ENCODE measurements at regions not wholly inside any gene's neighbourhood (a gene's known extent, or its start where the extent isn't known, plus 50 kb on each side); places are given as distances from the start of the nearest gene placed in this dataset.

DNA sequence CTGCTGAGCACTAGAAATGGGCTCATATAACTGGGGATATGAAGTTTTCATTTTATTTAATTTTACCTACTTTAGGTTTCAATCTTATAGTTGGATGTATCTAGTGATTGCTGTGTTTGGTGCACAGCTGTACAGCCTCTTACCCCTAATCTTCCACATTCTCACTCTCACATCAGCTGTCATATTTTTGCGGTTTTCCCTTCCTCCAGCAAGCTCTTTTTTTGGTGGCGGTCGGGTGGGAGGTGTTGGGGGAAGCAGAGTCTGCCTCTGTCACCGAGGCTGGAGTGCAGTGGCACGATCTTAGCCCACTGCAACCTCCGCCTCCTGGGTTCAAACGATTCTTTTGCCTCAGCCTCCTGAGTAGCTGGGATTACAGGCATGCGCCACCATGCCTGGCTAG lies 445.1 kb upstream of the ISX start:
- H3K9ac ChIP-seq (replicated peaks; ENCODE audit: extremely low read depth, insufficient read depth, low read length) = no peak overlapping the region
- H3K4me1 ChIP-seq (ENCODE audit: control insufficient read depth, extremely low read depth, insufficient read depth, low read length) = no peaks in the 10 kb centered on the region
- H3K36me3 ChIP-seq (ENCODE audit: control insufficient read depth in 2 of 2, extremely low read depth in 1 of 2, insufficient read depth in 2 of 2, low read length in 2 of 2) = no peaks in the 10 kb centered on the region
- peaks cover 8% of the 10 kb centered on the region for H3K9me3 ChIP-seq (replicated peaks; ENCODE audit: control insufficient read depth, insufficient read depth, low read length)
- BruUV-seq (replicated peaks) = no TSS peak
- H3K27ac ChIP-seq (ENCODE audit: insufficient read depth, low read depth, low read length) = no peak overlapping the region
- FAIRE-seq (no peak), DNase-seq (ENCODE audit: low read depth, low spot score) (no peak)
- no peaks in the 10 kb centered on the region for H4K20me1 ChIP-seq (replicated peaks; ENCODE audit: control insufficient read depth, extremely low read depth, insufficient read depth, low read length)
- H3K4me3 ChIP-seq (replicated peaks in 1 of 3; ENCODE audit: insufficient read depth in 1 of 3, low read depth in 1 of 3, low read length in 3 of 3) = no peak overlapping the region
- CTCF ChIA-PET = no interaction called here
- dilution Hi-C loops (cut with MboI; ENCODE audit: extremely low pct_ligation_motif_present, low sequenced_read_pairs) (no loop called here), intact Hi-C loops (cut with micrococcal nuclease) (no loop called here)
- POLR2A ChIA-PET = no interaction called here
- TF ChIP-seq FOS (IDR thresholded peaks at IDR 0.05; ENCODE audit: borderline replicate concordance, insufficient read depth, low read length) (no peak), POLR2AphosphoS5 (IDR thresholded peaks at IDR 0.05; ENCODE audit: insufficient read depth, low read depth, low read length) (no peak), EZH2 (IDR thresholded peaks at IDR 0.05; ENCODE audit: borderline replicate concordance, low read depth, low read length, severe bottlenecking) (no peak), POLR2A (IDR thresholded peaks at IDR 0.05; ENCODE audit: low read depth, low read length) (no peak), JUN (IDR thresholded peaks at IDR 0.05; ENCODE audit: borderline replicate concordance, insufficient read depth, insufficient read length, low read depth) (no peak), MYC (IDR thresholded peaks at IDR 0.05; ENCODE audit: low read depth, low read length) (no peak), GATA2 (IDR thresholded peaks at IDR 0.05; ENCODE audit: insufficient read depth, insufficient read length, low read depth, low read length) (no peak)
- TF ChIP-seq, protein P1, sequence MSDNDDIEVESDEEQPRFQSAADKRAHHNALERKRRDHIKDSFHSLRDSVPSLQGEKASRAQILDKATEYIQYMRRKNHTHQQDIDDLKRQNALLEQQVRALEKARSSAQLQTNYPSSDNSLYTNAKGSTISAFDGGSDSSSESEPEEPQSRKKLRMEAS (IDR thresholded peaks at IDR 0.05; ENCODE audit: insufficient read depth, insufficient read length) = no peak
- TF ChIP-seq, protein P2, sequence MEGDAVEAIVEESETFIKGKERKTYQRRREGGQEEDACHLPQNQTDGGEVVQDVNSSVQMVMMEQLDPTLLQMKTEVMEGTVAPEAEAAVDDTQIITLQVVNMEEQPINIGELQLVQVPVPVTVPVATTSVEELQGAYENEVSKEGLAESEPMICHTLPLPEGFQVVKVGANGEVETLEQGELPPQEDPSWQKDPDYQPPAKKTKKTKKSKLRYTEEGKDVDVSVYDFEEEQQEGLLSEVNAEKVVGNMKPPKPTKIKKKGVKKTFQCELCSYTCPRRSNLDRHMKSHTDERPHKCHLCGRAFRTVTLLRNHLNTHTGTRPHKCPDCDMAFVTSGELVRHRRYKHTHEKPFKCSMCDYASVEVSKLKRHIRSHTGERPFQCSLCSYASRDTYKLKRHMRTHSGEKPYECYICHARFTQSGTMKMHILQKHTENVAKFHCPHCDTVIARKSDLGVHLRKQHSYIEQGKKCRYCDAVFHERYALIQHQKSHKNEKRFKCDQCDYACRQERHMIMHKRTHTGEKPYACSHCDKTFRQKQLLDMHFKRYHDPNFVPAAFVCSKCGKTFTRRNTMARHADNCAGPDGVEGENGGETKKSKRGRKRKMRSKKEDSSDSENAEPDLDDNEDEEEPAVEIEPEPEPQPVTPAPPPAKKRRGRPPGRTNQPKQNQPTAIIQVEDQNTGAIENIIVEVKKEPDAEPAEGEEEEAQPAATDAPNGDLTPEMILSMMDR (IDR thresholded peaks at IDR 0.05; ENCODE audit: extremely low read depth in 1 of 2, insufficient read depth in 1 of 2, low read depth in 1 of 2, low read length in 2 of 2) = no peak
- H3K9me1 ChIP-seq (replicated peaks; ENCODE audit: control insufficient read depth, extremely low read depth, insufficient read depth, low read length) = no peaks in the 10 kb centered on the region
- H3K79me2 ChIP-seq (ENCODE audit: control insufficient read depth, insufficient read depth, low read length) = no peaks in the 10 kb centered on the region
- no peaks in the 10 kb centered on the region for H3K27me3 ChIP-seq (ENCODE audit: control insufficient read depth in 2 of 2, insufficient read depth in 2 of 2, low read length in 2 of 2)
- H3K4me2 ChIP-seq (ENCODE audit: insufficient read depth, low read length) = no peak overlapping the region
- H2AFZ ChIP-seq (ENCODE audit: low read depth, low read length) = no peak overlapping the region

Data from endothelial cell of umbilical vein (primary cell).